GM12865 (cell line): ENCODE measurements at regions not wholly inside any gene's neighbourhood (a gene's known extent, or its start where the extent isn't known, plus 50 kb on each side); places are given as distances from the start of the nearest gene placed in this dataset.

Source experiments
- DNase-seq: peaks from one replicate; pipeline ENCODE4 v3.0.0; 2010; ENCODE audit warnings: low read depth
- H3K4me3 ChIP-seq: 2 replicates; pipeline ENCODE4 v1.5.1; 2011; ENCODE audit warnings: mild to moderate bottlenecking, low read depth, low read length, control low read depth
- CTCF ChIP-seq: IDR thresholded peaks from 2 replicates; pipeline ENCODE4 v1.5.1; 2011; ENCODE audit warnings: low read length, control low read depth, low read depth, inconsistent platforms; ENCODE audit not compliant: insufficient read depth; ENCODE audit errors: missing control alignments

- TF ChIP-seq CTCF, result no peak
- no peak for DNase-seq
- no peak overlapping the region for H3K4me3 ChIP-seq
Observed at GRCh38 chr10:28801869-28802268, 124.5 kb downstream of the BAMBI start.

- no peak for DNase-seq
- TF ChIP-seq CTCF, result no peak
- no peak overlapping the region for H3K4me3 ChIP-seq
Observed at GRCh38 chr10:28805390-28805789, 128.1 kb downstream of the BAMBI start.

DNA sequence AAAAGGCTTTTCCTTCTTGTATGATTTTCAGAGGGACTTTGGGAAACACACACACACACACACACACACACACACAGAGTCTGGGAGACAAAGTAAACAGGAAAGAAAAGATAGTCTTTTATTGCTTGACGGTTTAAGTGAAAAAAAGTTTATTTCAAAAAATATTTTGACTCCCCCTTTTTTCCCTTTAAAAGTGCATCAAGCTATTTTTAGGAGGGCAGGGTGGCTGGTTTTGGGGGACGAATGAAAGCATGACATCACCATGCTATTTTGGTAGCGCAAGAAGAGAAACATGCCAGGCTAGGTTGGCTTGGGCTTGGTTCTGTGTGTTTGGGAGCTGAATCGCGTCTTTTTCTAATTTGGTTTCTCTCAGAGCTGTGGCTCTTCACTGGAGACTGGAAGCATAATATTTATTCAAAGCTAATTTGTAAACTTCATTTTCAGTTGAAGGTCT lies 129.2 kb downstream of the BAMBI start:
- no peak for TF ChIP-seq CTCF
- DNase-seq, result no peak
- no peak overlapping the region for H3K4me3 ChIP-seq

- TF ChIP-seq CTCF, result no peak
- DNase-seq, result no peak
- H3K4me3 ChIP-seq, result no peak overlapping the region
Observed at GRCh38 chr10:28806951-28807759, 129.8 kb downstream of the BAMBI start.

GRCh38 chr10:28807760-28808613 lies 130.7 kb downstream of the BAMBI start:
- H3K4me3 ChIP-seq, result no peak overlapping the region
- no peak for TF ChIP-seq CTCF
- DNase-seq, result no peak

DNA sequence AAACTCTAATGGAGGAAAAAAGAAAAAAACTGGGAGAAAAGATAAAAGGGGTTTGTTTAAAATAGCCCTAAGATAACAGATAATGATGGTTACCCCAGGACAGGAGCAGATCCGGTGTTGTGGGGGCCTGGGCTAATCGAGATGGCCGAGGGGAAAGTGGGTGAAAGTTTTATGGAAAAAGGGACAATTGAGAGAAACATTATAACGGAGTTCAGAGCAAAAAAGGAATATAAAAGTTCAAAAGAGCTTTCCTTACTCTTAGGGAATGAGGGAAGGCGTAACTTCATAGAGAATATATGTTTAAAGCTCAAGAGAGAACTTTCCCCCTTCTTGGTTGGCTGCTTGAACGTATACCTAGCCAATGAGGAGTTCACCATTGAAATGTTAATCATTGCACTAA lies 131.4 kb downstream of the BAMBI start:
- H3K4me3 ChIP-seq, result no peak overlapping the region
- TF ChIP-seq CTCF, result no peak
- DNase-seq, result no peak
